Fibroblast of upper back skin (primary cell): ENCODE measurements at regions not wholly inside any gene's neighbourhood (a gene's known extent, or its start where the extent isn't known, plus 50 kb on each side); places are given as distances from the start of the nearest gene placed in this dataset.
"Not testable (repeated sequence)": the region's sequence is repeated elsewhere in the genome, so short reads cannot be mapped to it uniquely, and the experiment has no call there.

Experiments used
- DNase-seq: peaks from one replicate; pipeline ENCODE4 v3.0.0-alpha.2; 2013

- DNase-seq = no peak
These were observed 57.9 kb upstream of the ABHD2 start for GRCh38 chr15:89030311-89030710.

- not testable (repeated sequence) for DNase-seq
These were observed 56.5 kb upstream of the ABHD2 start for GRCh38 chr15:89031637-89032285.

- DNase-seq = peak; percentile 56
These were observed 54.0 kb upstream of the ABHD2 start for GRCh38 chr15:89034305-89034704.

- peak; percentile 22 for DNase-seq
These were observed 53.1 kb upstream of the ABHD2 start for GRCh38 chr15:89035150-89035549.

- no peak for DNase-seq
These were observed 52.6 kb upstream of the ABHD2 start for GRCh38 chr15:89035658-89036057.

- no peak for DNase-seq
These were observed 50.1 kb upstream of the ABHD2 start for GRCh38 chr15:89038146-89038545.
